GM12864 (cell line): ENCODE measurements at regions not wholly inside any gene's neighbourhood (a gene's known extent, or its start where the extent isn't known, plus 50 kb on each side); places are given as distances from the start of the nearest gene placed in this dataset.

Experiments used
- DNase-seq: peaks from one replicate; pipeline ENCODE4 v3.0.0-alpha.2; 2011; ENCODE audit warnings: low read depth
- H3K4me3 ChIP-seq: 2 replicates; pipeline ENCODE4 v1.5.1; 2011; ENCODE audit warnings: mild to moderate bottlenecking, low read depth, low read length, control low read depth
- CTCF ChIP-seq: IDR thresholded peaks from 2 replicates; pipeline ENCODE4 v1.5.1; 2011; ENCODE audit warnings: low read depth, mild to moderate bottlenecking, moderate library complexity, low read length, control low read depth, inconsistent platforms; ENCODE audit errors: missing control alignments

DNA sequence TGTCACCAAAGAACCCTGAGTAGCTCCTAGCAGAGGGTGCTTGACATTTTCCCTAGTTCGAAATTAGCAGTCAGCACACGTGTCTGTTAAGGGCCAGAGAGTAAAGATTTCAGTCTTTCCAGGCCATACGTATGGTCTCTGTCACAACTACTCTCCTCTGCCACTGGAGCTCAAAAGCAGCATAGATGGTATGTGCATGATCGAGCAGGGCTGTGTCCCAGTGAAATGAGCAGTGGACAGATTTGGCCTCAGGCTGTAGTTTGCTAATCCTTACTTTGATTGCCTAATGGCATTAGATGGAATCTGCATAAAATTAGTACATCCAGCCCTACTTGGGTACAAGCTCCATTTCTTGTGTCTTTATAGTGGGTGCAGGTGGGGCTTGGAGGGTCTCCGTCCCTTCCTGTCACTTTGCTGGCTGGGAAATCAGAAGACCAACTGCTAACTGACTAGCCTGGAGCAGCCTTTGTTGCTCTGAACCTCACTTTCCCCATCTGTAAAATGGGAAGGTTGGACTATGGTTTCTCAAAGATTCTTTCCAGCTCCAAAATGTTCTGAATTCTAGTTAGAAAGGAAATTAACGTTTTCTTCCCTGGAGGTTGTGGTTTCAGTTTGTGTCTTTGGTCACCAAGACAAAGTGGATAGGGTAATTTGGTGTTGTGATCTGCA lies 108.5 kb downstream of the GLI2 start:
- H3K4me3 ChIP-seq: no peak overlapping the region
- DNase-seq: no peak
- no peak for TF ChIP-seq CTCF

- no peak for TF ChIP-seq CTCF
- DNase-seq: no peak
Observed at GRCh38 chr2:120845277-120845676, 109.6 kb downstream of the GLI2 start.

GRCh38 chr2:120846406-120847095 lies 110.9 kb downstream of the GLI2 start:
- no peak for TF ChIP-seq CTCF
- DNase-seq: no peak
- H3K4me3 ChIP-seq: no peak overlapping the region

More at GRCh38 chr2:120845277-120845676, 109.6 kb downstream of the GLI2 start:
- H3K4me3 ChIP-seq: no peak overlapping the region

DNA sequence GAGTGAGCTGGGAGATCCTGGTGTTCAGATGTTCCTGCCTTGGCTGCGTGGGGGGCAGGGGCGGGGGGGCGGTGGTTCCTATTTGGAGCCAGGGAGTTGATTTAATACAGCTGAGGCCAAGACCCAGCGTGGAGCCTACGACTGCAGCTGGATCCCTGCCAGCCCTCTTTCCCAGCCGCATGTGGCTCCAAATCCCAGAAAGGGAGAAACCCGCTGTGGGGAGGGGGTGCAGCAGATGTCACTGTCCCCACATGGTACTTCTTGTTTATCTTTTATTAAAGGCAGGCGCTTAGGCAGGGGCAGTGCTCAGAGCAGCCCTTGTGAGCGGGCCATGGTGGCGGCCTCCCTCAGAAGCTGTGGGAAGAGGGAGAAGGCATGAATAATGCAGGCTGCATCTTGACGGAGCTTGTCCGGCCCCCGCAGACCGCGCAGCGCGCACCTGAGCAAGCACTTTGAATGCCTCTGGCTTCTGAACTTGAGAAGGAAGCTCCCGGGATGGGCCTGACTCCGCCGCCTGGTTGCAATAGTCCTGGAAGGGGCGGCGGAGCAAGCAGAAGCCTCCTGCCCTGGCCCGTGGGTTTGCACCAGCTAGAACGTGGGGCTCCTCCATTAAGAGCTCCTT lies 112.1 kb downstream of the GLI2 start:
- no peak for TF ChIP-seq CTCF
- DNase-seq: no peak

GRCh38 chr2:120849278-120849677 lies 113.6 kb downstream of the GLI2 start:
- no peak for TF ChIP-seq CTCF
- no peak for DNase-seq

More for the DNA sequence above, 112.1 kb downstream of the GLI2 start:
- H3K4me3 ChIP-seq: no peak overlapping the region

DNA sequence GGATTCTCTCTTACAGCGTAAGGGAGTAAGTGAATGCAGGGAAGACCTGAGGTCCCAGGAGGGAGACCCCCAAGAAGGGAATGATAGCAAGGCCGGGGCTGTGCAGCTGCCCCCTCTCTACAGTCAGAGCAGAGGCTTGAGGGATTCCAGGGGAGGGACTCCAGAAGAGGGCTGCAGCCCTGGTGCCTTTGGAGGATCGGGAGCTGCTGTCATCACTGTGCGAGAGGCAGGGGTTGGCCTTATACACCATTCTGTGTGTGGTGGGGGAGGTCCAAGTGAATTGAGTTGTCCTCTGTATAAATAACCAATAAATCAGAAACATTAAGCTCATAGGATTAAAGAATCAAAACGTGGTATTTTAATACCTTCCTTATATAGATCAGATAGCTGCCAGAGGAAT lies 114.9 kb downstream of the GLI2 start:
- TF ChIP-seq CTCF: no peak
- DNase-seq: no peak
- no peak overlapping the region for H3K4me3 ChIP-seq

More at GRCh38 chr2:120849278-120849677, 113.6 kb downstream of the GLI2 start:
- no peak overlapping the region for H3K4me3 ChIP-seq
